Epidermal melanocyte (primary cell): ENCODE measurements at regions not wholly inside any gene's neighbourhood (a gene's known extent, or its start where the extent isn't known, plus 50 kb on each side); places are given as distances from the start of the nearest gene placed in this dataset.
"Not testable (repeated sequence)": the region's sequence is repeated elsewhere in the genome, so short reads cannot be mapped to it uniquely, and the experiment has no call there.

Experiments
- DNase-seq: peaks from one replicate; pipeline ENCODE4 v3.0.0; 2011; ENCODE audit warnings: low spot score; ENCODE audit not compliant: insufficient read length

- DNase-seq = no peak
These were observed 759.8 kb upstream of the CNTN5 start for GRCh38 chr11:98260983-98261382.

DNA sequence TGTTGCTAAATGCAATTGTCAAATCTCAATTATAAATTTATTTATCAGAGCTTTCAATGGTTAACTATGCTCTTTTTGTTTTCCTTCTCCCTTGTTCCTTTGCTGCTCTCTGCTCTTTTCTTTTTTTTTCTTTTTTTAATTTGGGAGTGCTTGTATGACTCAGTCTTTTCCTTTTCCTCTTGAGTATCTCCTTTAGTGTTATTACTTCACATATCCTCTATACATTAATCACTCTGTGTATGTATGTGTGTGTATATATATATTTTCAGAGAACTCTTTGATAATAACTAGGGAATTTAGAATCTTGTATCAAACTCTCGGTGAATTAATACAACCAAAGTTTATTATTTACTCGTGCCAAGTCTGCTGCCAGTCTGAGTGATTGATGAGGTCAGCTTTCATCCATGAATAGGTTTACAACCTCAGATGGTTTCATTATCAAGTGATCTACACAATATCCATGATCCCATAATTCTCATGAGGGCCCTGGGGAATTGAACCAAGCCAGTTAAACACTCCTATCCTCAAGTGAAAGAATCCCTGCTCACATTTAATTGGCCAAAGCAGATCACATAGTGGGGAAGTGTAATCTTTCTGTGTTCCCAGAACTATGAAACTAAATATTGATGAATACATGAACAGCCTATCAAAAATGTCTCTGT, 743.4 kb upstream of the CNTN5 start:
- DNase-seq = no peak

GRCh38 chr11:98289617-98290263, 731.0 kb upstream of the CNTN5 start:
- no peak for DNase-seq

- no peak for DNase-seq
These were observed 724.5 kb upstream of the CNTN5 start for GRCh38 chr11:98296091-98296880.

DNA sequence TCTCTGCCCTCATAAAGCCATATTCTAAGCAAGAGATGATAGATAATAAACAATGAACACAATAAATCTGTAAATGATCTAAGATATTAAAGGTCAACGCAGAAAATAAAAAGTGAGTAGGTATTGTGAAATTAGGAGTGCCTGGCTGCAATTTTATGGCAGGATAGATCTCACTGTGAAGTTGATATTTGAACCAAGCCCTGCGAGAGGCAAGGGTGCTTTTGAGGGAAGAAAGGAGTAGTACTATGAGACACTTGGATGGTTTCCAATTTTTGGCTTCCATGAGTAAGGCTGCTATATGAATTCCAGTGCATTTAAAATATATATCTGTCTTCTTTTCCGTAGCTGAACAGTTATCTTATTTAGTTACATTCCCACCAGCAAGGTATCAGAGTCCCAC, 720.0 kb upstream of the CNTN5 start:
- no peak for DNase-seq

- no peak for DNase-seq
These were observed 712.8 kb upstream of the CNTN5 start for GRCh38 chr11:98307827-98308491.

DNA sequence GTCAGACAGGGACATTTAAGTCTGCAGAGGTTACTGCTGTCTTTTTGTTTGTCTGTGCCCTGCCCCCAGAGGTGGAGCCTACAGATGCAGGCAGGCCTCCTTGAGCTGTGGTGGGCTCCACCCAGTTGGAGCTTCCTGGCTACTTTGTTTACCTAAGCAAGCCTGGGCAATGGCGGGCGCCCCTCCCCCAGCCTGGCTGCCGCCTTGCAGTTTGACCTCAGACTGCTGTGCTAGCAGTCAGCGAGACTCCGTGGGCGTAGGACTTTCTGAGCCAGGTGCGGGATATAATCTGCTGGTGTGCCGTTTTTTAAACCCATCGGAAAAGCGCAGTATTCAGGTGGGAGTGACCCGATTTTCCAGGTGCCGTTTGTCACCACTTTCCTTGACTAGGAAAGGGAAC, 690.4 kb upstream of the CNTN5 start:
- not testable (repeated sequence) for DNase-seq

DNA sequence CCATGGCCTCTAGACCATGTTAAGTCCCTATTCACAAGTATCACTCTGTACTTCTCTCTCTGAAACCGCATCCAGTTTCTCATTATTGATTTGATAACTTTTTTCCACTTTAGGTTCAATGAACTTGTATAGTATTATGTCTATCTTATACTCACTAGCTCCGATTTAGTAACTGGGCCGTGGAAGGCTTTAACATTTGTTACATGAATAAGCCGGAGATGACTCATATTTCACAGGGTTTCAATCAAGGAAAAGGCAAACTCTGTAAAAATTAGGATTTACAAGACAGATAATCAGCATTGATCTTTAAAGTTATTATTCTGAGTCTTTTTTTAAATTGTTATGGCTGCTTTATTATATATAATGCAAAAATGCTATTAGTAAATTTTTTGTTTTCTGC, 662.2 kb upstream of the CNTN5 start:
- no peak for DNase-seq

GRCh38 chr11:98365190-98365589, 655.6 kb upstream of the CNTN5 start:
- DNase-seq = no peak

GRCh38 chr11:98365941-98366340, 654.8 kb upstream of the CNTN5 start:
- DNase-seq = no peak

- DNase-seq = no peak
These were observed 630.4 kb upstream of the CNTN5 start for GRCh38 chr11:98390391-98390790.

DNA sequence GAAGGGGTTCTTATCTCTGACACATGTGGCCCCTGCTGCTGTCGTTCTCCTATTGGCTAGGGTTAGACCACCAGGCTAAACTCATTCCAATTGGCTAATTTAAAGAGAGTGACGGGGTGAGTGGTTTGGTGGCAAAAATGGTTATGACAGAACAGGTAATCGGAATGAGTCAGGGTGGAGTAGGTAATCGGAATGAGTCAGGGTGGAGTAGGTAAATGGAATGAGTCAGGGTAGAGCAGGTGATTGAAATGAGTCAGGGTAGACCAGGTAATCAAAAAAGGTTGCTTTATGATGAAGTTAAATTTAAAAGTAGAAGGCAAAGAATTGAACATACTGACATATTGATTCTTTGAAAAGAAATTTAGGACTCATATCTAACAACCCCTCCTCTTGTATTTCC, 626.2 kb upstream of the CNTN5 start:
- not testable (repeated sequence) for DNase-seq

GRCh38 chr11:98398508-98398907, 622.2 kb upstream of the CNTN5 start:
- no peak for DNase-seq

DNA sequence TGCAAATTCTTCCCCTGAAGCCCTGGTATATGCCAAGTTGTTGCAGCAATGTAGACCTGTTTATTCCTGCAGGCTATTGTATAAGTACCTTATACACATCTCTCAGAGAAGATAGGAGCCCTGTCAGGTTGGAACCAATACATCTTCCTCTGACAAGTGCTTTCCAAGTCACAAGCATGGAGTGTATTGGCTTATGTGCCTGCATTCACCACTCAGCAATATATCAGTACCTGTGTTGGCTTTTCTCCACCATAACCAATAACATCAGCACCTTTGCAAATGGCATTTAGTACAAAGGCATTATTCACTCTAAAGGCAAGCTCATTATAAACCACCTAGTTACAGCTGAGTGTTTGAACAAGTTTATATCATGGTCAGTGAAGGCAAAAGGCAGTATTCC, 611.7 kb upstream of the CNTN5 start:
- DNase-seq = no peak

- DNase-seq = no peak
These were observed 609.0 kb upstream of the CNTN5 start for GRCh38 chr11:98411777-98412176.

DNA sequence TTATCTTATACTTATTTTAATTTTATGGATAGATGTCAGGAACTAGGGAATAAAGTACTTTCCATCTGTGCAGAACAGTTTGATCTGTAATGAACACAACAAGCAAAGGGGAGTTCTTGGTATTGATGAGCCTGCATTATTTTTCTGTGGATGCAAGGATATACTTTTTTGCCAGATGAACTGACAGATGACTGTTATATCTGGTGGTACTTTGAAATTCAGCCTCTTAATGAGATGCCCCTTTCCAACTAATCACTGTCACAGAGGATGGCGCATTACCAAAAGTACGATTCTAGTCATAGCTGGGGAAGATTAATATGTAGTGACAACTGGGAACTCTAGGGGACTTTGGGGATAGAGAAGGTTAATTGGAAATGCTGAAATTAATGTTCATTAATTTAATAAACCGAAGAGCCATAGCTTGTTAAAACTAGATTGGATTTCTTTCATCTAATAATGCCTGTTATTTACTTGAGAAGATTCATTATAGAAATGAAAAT, 603.4 kb upstream of the CNTN5 start:
- DNase-seq = no peak

GRCh38 chr11:98423933-98424332, 596.8 kb upstream of the CNTN5 start:
- no peak for DNase-seq

- not testable (repeated sequence) for DNase-seq
These were observed 596.0 kb upstream of the CNTN5 start for GRCh38 chr11:98424773-98425172.

GRCh38 chr11:98431463-98432359, 589.0 kb upstream of the CNTN5 start:
- DNase-seq = no peak

GRCh38 chr11:98434296-98434695, 586.5 kb upstream of the CNTN5 start:
- DNase-seq = no peak

GRCh38 chr11:98453378-98453777, 567.4 kb upstream of the CNTN5 start:
- DNase-seq = no peak
